ENCODE measurements at regions not wholly inside any gene's neighbourhood (a gene's known extent, or its start where the extent isn't known, plus 50 kb on each side); places are given as distances from the start of the nearest gene placed in this dataset.

GRCh38 chr21:27168084-27168483, 201.2 kb upstream of the ADAMTS5 start:
- intact Hi-C loops (cut with DNase I, micrococcal nuclease) = no loop called here
- no peak for TF ChIP-seq CTCF (IDR thresholded peaks at IDR 0.05)

GRCh38 chr21:27164208-27165177, 197.6 kb upstream of the ADAMTS5 start:
- Histone ChIP-seq H3K4me3 (no peak overlapping the region), H3K36me3 (ENCODE audit: low read depth) (no peaks in the 10 kb centered on the region), H3K9me3 (no peaks in the 10 kb centered on the region), H3K4me1 (ENCODE audit: low read depth) (no peaks in the 10 kb centered on the region)
- ATAC-seq (no peak), DNase-seq (no peak)
- intact Hi-C loops (cut with DNase I, micrococcal nuclease) = no loop called here
- TF ChIP-seq CTCF (IDR thresholded peaks at IDR 0.05) = no peak

More at GRCh38 chr21:27168084-27168483, 201.2 kb upstream of the ADAMTS5 start:
- DNase-seq (no peak), ATAC-seq (no peak)
- no peaks in the 10 kb centered on the region for H3K36me3 ChIP-seq (ENCODE audit: low read depth)
- H3K9me3 ChIP-seq = no peaks in the 10 kb centered on the region
- no peaks in the 10 kb centered on the region for H3K4me1 ChIP-seq (ENCODE audit: low read depth)
- H3K4me3 ChIP-seq = no peak overlapping the region

- Histone ChIP-seq H3K4me3 (no peak overlapping the region), H3K9me3 (no peaks in the 10 kb centered on the region), H3K4me1 (ENCODE audit: low read depth) (no peaks in the 10 kb centered on the region), H3K36me3 (ENCODE audit: low read depth) (no peaks in the 10 kb centered on the region)
- no peak for TF ChIP-seq CTCF (IDR thresholded peaks at IDR 0.05)
- intact Hi-C loops (cut with DNase I, micrococcal nuclease) = no loop called here
- ATAC-seq = no peak
- DNase-seq = no peak
Measured at GRCh38 chr21:27158967-27159366, 192.1 kb upstream of the ADAMTS5 start.

GRCh38 chr21:27157097-27157496, 190.2 kb upstream of the ADAMTS5 start:
- no peak for ATAC-seq
- no peaks in the 10 kb centered on the region for H3K4me1 ChIP-seq (ENCODE audit: low read depth)
- DNase-seq = no peak
- H3K36me3 ChIP-seq (ENCODE audit: low read depth) = no peaks in the 10 kb centered on the region
- intact Hi-C loops (cut with DNase I, micrococcal nuclease) = no loop called here
- TF ChIP-seq CTCF (IDR thresholded peaks at IDR 0.05) = no peak
- H3K4me3 ChIP-seq = no peak overlapping the region
- no peaks in the 10 kb centered on the region for H3K9me3 ChIP-seq

- Histone ChIP-seq H3K9me3 (no peaks in the 10 kb centered on the region), H3K4me1 (ENCODE audit: low read depth) (no peaks in the 10 kb centered on the region), H3K4me3 (no peak overlapping the region), H3K36me3 (ENCODE audit: low read depth) (no peaks in the 10 kb centered on the region)
- ATAC-seq = no peak
- intact Hi-C loops (cut with DNase I, micrococcal nuclease) = no loop called here
- DNase-seq = no peak
- TF ChIP-seq CTCF (IDR thresholded peaks at IDR 0.05) = no peak
Measured at GRCh38 chr21:27156666-27157065, 189.8 kb upstream of the ADAMTS5 start.
